WERI-Rb-1 (cell line): ENCODE measurements at regions not wholly inside any gene's neighbourhood (a gene's known extent, or its start where the extent isn't known, plus 50 kb on each side); places are given as distances from the start of the nearest gene placed in this dataset.

Source experiments
- DNase-seq: peaks from one replicate; pipeline ENCODE4 v3.0.0-alpha.2; 2020
- H3K27ac ChIP-seq: fragments of 250-450 bp; sonication (Bioruptor Pico); 2 replicates; pipeline ENCODE4 v1.5.1; 2020; ENCODE audit warnings: mild to moderate bottlenecking, moderate library complexity
- H3K27me3 ChIP-seq: fragments of 250-450 bp; sonication (Bioruptor Pico); 2 replicates; pipeline ENCODE4 v1.5.1; 2021; ENCODE audit warnings: mild to moderate bottlenecking, low read depth, moderate library complexity; ENCODE audit not compliant: insufficient read depth, severe bottlenecking
- H3K36me3 ChIP-seq: fragments of 250-450 bp; sonication (Bioruptor Pico); 2 replicates; pipeline ENCODE4 v1.5.1; 2020; ENCODE audit warnings: mild to moderate bottlenecking, moderate library complexity
- H3K4me3 ChIP-seq: 2 replicates; pipeline ENCODE4 v1.5.1; 2011; ENCODE audit warnings: low read depth, mild to moderate bottlenecking, control low read depth, low read length
- H3K9me3 ChIP-seq: fragments of 250-450 bp; sonication (Bioruptor Pico); 2 replicates; pipeline ENCODE4 v1.5.1; 2021; ENCODE audit warnings: mild to moderate bottlenecking, moderate library complexity; ENCODE audit not compliant: severe bottlenecking
- CTCF ChIP-seq: IDR thresholded peaks from 2 replicates; pipeline ENCODE4 v1.5.1; 2011; ENCODE audit warnings: low read depth, mild to moderate bottlenecking, control low read depth, inconsistent platforms, low read length

- TF ChIP-seq CTCF = no peak
- no peak overlapping the region for H3K27ac ChIP-seq
- DNase-seq = no peak
Observed at GRCh38 chr14:28264306-28264705, 502.3 kb upstream of the FOXG1 start.

GRCh38 chr14:28272270-28272669 lies 494.3 kb upstream of the FOXG1 start:
- no peaks in the 10 kb centered on the region for H3K27me3 ChIP-seq
- H3K36me3 ChIP-seq = no peaks in the 10 kb centered on the region
- no peak overlapping the region for H3K4me3 ChIP-seq
- H3K9me3 ChIP-seq = no peaks in the 10 kb centered on the region
- no peak overlapping the region for H3K27ac ChIP-seq
- no peak for DNase-seq
- TF ChIP-seq CTCF = no peak

More at GRCh38 chr14:28264306-28264705, 502.3 kb upstream of the FOXG1 start:
- Histone ChIP-seq H3K4me3 (no peak overlapping the region), H3K27me3 (no peaks in the 10 kb centered on the region), H3K36me3 (no peaks in the 10 kb centered on the region), H3K9me3 (no peaks in the 10 kb centered on the region)

- H3K9me3 ChIP-seq = no peaks in the 10 kb centered on the region
Observed at GRCh38 chr14:28280530-28280929, 486.1 kb upstream of the FOXG1 start.

GRCh38 chr14:28280997-28281598 lies 485.5 kb upstream of the FOXG1 start:
- Histone ChIP-seq H3K4me3 (no peak overlapping the region), H3K36me3 (no peaks in the 10 kb centered on the region), H3K27ac (no peak overlapping the region), H3K27me3 (no peaks in the 10 kb centered on the region), H3K9me3 (no peaks in the 10 kb centered on the region)
- TF ChIP-seq CTCF = no peak
- no peak for DNase-seq

More at GRCh38 chr14:28280530-28280929, 486.1 kb upstream of the FOXG1 start:
- no peaks in the 10 kb centered on the region for H3K36me3 ChIP-seq
- no peak for DNase-seq
- TF ChIP-seq CTCF = no peak
- H3K4me3 ChIP-seq = no peak overlapping the region
- no peak overlapping the region for H3K27ac ChIP-seq
- H3K27me3 ChIP-seq = no peaks in the 10 kb centered on the region

- no peak overlapping the region for H3K27ac ChIP-seq
- H3K36me3 ChIP-seq = no peaks in the 10 kb centered on the region
- no peak for TF ChIP-seq CTCF
- no peak for DNase-seq
- H3K4me3 ChIP-seq = no peak overlapping the region
- H3K9me3 ChIP-seq = no peaks in the 10 kb centered on the region
- no peaks in the 10 kb centered on the region for H3K27me3 ChIP-seq
Observed at GRCh38 chr14:28284546-28285300, 481.9 kb upstream of the FOXG1 start.
